RWPE2 (cell line): ENCODE measurements at regions not wholly inside any gene's neighbourhood (a gene's known extent, or its start where the extent isn't known, plus 50 kb on each side); places are given as distances from the start of the nearest gene placed in this dataset.

ENCODE experiments used
- ATAC-seq: fragments of 200-7000 bp; cut with Tn5 transposase; 3 replicates; pipeline ENCODE4 v1.9.1; 2021; ENCODE audit warnings: low read depth
- DNase-seq: peaks from one replicate; pipeline ENCODE4 v3.0.0-alpha.2; 2020; ENCODE audit warnings: low spot score
- H3K27ac ChIP-seq: fragments of 450-650 bp; 2 replicates; pipeline ENCODE4 v1.5.1; 2017; ENCODE audit warnings: mild to moderate bottlenecking; ENCODE audit not compliant: poor library complexity, severe bottlenecking
- H3K27me3 ChIP-seq: fragments of 250-450 bp; sonication (Bioruptor Pico); 2 replicates; pipeline ENCODE4 v1.5.1; 2021; ENCODE audit warnings: mild to moderate bottlenecking, moderate library complexity; ENCODE audit not compliant: insufficient read depth, poor library complexity, severe bottlenecking
- H3K36me3 ChIP-seq: fragments of 250-450 bp; sonication (Bioruptor Pico); 2 replicates; pipeline ENCODE4 v1.5.1; 2020; ENCODE audit warnings: low read depth, mild to moderate bottlenecking, moderate library complexity
- H3K4me1 ChIP-seq: fragments of 250-450 bp; sonication (Bioruptor Pico); 2 replicates; pipeline ENCODE4 v1.5.1; 2021; ENCODE audit warnings: mild to moderate bottlenecking, moderate library complexity; ENCODE audit not compliant: insufficient read depth, poor library complexity, severe bottlenecking
- H3K4me3 ChIP-seq: fragments of 250-450 bp; sonication (Bioruptor Pico); 2 replicates; pipeline ENCODE4 v1.5.1; 2021; ENCODE audit warnings: mild to moderate bottlenecking, moderate library complexity; ENCODE audit not compliant: severe bottlenecking
- H3K9me3 ChIP-seq: fragments of 250-450 bp; sonication (Bioruptor Pico); 2 replicates; pipeline ENCODE4 v1.5.1; 2021; ENCODE audit warnings: mild to moderate bottlenecking, moderate library complexity; ENCODE audit not compliant: severe bottlenecking
- TF ChIP-seq, protein P1 (sequence below): fragments of 450-650 bp; IDR thresholded peaks from one replicate; pipeline ENCODE4 v1.5.1; 2017; ENCODE audit warnings: mild to moderate bottlenecking, moderate library complexity; ENCODE audit not compliant: poor library complexity, severe bottlenecking

DNA sequence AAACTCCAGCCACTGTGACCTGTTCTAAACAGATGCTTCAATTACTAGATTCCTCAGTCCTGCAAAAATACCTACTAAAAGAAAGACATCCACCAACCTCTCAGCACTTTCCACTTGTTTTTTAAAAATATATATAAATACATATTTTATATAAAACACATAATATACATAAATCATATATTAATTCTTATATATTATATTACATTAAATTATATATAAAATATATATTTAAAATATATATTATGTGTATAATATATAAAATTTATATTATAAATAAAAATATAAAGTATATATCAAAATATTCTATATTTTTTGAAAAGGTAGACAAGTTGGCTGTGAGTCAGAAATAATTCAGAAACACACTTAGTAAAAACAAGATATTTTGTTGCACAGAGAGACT, 2371.8 kb upstream of the ACO1 start:
- ATAC-seq, result no peak
- DNase-seq, result no peak

GRCh38 chr9:30015073-30015472, 2369.4 kb upstream of the ACO1 start:
- Histone ChIP-seq H3K36me3 (no peaks in the 10 kb centered on the region), H3K9me3 (no peaks in the 10 kb centered on the region), H3K4me1 (no peaks in the 10 kb centered on the region), H3K27ac (no peak overlapping the region), H3K27me3 (no peaks in the 10 kb centered on the region), H3K4me3 (no peak overlapping the region)
- no peak for DNase-seq
- no peak for ATAC-seq
- TF ChIP-seq, protein P1, sequence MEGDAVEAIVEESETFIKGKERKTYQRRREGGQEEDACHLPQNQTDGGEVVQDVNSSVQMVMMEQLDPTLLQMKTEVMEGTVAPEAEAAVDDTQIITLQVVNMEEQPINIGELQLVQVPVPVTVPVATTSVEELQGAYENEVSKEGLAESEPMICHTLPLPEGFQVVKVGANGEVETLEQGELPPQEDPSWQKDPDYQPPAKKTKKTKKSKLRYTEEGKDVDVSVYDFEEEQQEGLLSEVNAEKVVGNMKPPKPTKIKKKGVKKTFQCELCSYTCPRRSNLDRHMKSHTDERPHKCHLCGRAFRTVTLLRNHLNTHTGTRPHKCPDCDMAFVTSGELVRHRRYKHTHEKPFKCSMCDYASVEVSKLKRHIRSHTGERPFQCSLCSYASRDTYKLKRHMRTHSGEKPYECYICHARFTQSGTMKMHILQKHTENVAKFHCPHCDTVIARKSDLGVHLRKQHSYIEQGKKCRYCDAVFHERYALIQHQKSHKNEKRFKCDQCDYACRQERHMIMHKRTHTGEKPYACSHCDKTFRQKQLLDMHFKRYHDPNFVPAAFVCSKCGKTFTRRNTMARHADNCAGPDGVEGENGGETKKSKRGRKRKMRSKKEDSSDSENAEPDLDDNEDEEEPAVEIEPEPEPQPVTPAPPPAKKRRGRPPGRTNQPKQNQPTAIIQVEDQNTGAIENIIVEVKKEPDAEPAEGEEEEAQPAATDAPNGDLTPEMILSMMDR, result no peak

More for the DNA sequence above, 2371.8 kb upstream of the ACO1 start:
- TF ChIP-seq, protein P1, result no peak
- no peaks in the 10 kb centered on the region for H3K9me3 ChIP-seq
- no peak overlapping the region for H3K4me3 ChIP-seq
- no peaks in the 10 kb centered on the region for H3K36me3 ChIP-seq
- H3K27ac ChIP-seq, result no peak overlapping the region
- H3K4me1 ChIP-seq, result no peaks in the 10 kb centered on the region
- no peaks in the 10 kb centered on the region for H3K27me3 ChIP-seq

DNA sequence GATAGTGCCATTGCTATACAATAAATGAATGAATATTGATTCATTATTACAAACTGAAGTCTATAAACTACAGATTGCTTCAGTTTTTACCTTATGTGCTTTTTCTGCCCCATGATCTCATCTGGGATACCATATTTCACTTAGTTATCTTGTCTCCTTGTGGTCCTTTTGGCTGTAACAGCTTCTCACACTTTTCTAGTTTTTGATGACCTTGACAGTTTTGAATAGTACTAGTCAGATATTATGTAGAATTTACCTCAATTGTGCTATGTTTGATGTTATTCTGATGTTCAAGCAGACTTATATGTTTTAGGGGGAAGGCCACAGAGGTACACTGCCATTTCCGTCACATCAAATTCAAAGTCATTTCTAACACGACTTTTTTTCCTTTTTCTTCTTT, 2364.3 kb upstream of the ACO1 start:
- H3K9me3 ChIP-seq, result no peaks in the 10 kb centered on the region
- no peak for ATAC-seq
- H3K4me3 ChIP-seq, result no peak overlapping the region
- H3K27ac ChIP-seq, result no peak overlapping the region
- no peaks in the 10 kb centered on the region for H3K27me3 ChIP-seq
- no peaks in the 10 kb centered on the region for H3K36me3 ChIP-seq
- no peaks in the 10 kb centered on the region for H3K4me1 ChIP-seq
- no peak for DNase-seq
- TF ChIP-seq, protein P1, result no peak

DNA sequence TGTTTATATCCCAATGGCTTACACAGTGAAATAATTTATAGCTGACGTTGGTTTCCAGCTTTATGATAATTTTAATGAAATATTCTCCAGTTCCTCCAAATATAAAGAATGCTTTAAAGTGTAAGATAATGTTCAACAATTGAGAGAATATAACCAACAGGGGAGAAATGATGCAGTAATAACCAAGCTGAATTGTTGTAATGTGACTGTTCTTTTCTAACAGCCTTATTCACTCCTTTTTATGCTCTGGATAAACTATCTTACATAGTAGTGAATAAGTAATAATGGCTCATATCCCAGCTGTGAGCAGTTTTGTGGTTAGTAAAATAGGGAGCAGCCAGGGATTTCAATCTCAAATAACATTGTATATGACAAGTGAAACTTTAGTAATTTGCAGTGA, 2348.7 kb upstream of the ACO1 start:
- Histone ChIP-seq H3K9me3 (no peaks in the 10 kb centered on the region), H3K27ac (no peak overlapping the region), H3K27me3 (no peaks in the 10 kb centered on the region), H3K4me3 (no peak overlapping the region), H3K4me1 (no peaks in the 10 kb centered on the region), H3K36me3 (no peaks in the 10 kb centered on the region)
- TF ChIP-seq, protein P1, result no peak
- no peak for DNase-seq
- ATAC-seq, result no peak

DNA sequence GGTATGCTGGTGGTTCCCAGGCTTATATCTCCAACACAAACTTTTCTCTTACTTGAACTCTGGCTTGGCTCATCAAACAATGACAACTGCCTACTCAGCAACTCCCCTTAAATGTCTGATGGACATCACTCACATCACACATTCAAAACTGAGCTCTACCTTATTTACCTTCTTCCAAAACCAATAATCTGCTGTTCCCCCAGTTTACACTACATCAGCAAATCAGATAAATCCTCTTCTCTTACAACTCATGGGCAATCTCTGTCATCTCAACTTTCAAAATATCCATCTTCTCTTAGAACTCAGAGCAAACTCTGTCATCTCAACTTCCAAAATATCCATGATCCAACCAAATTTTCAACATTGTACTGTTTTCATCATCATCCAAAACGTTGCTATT, 2347.9 kb upstream of the ACO1 start:
- no peaks in the 10 kb centered on the region for H3K9me3 ChIP-seq
- ATAC-seq (no peak), DNase-seq (no peak)
- no peak overlapping the region for H3K27ac ChIP-seq
- TF ChIP-seq, protein P1, result no peak
- no peaks in the 10 kb centered on the region for H3K4me1 ChIP-seq
- H3K4me3 ChIP-seq, result no peak overlapping the region
- H3K36me3 ChIP-seq, result no peaks in the 10 kb centered on the region
- no peaks in the 10 kb centered on the region for H3K27me3 ChIP-seq
